H1 (cell line): ENCODE measurements at regions not wholly inside any gene's neighbourhood (a gene's known extent, or its start where the extent isn't known, plus 50 kb on each side); places are given as distances from the start of the nearest gene placed in this dataset.

Source experiments
- CTCF ChIA-PET: fragments of 300-600 bp; sonication (Branson Sonifier 250); formaldehyde crosslinking; loops from one replicate; lab custom pipeline; 2021; ENCODE audit not compliant: partially characterized antibody; lab: Charles Lee
- POLR2A ChIA-PET: fragments of 300-600 bp; sonication (Branson Sonifier 250); formaldehyde crosslinking; loops from one replicate; lab custom pipeline; 2021; ENCODE audit warnings: inconsistent platforms; ENCODE audit not compliant: partially characterized antibody; lab: Charles Lee
- DNase-seq, 2 experiments: peaks; one replicate each; pipeline versions ENCODE4 v3.0.0 to v3.0.0-alpha.2; 2010 to 2022; ENCODE audit warnings: low spot score in 2 of 2, low read depth in 1 of 2, mixed read lengths in 1 of 2
- FAIRE-seq: peaks from 2 replicates; lab custom pipeline; 2011; peaks lifted over from hg19 to GRCh38; lab: Jason Lieb, UNC
- H2AFZ ChIP-seq: 2 replicates; pipeline ENCODE4 v1.8.1; 2012; ENCODE audit warnings: low read length, inconsistent platforms
- H2AK5ac ChIP-seq: 2 replicates; pipeline ENCODE4 v1.6.1; 2013; ENCODE audit warnings: low read depth, low read length
- H2BK120ac ChIP-seq: replicated peaks from 2 replicates; pipeline ENCODE3; 2013; ENCODE audit warnings: low read depth, low read length, inconsistent platforms
- H2BK12ac ChIP-seq: 2 replicates; pipeline ENCODE4 v1.6.1; 2013; ENCODE audit warnings: low read depth, low read length
- H2BK15ac ChIP-seq: 2 replicates; pipeline ENCODE4 v1.6.1; 2013; ENCODE audit warnings: low read length
- H2BK20ac ChIP-seq: 2 replicates; pipeline ENCODE4 v1.6.1; 2013; ENCODE audit warnings: low read length
- H2BK5ac ChIP-seq: 2 replicates; pipeline ENCODE4 v1.6.1; 2013; ENCODE audit warnings: low read depth, low read length
- H3K14ac ChIP-seq: 2 replicates; pipeline ENCODE4 v1.6.1; 2013; ENCODE audit warnings: inconsistent platforms; ENCODE audit not compliant: insufficient read length
- H3K18ac ChIP-seq: 2 replicates; pipeline ENCODE4 v1.6.1; 2013; ENCODE audit warnings: low read length; ENCODE audit errors: extremely low read depth
- H3K23ac ChIP-seq: 2 replicates; pipeline ENCODE4 v1.6.1; 2013; ENCODE audit warnings: inconsistent platforms; ENCODE audit not compliant: insufficient read length
- H3K23me2 ChIP-seq: 2 replicates; pipeline ENCODE4 v1.6.1; 2013; ENCODE audit warnings: low read depth, low read length
- H3K27ac ChIP-seq: 2 replicates; pipeline ENCODE4 v1.6.1; 2011; ENCODE audit warnings: low read depth, low read length, inconsistent platforms
- H3K27me3 ChIP-seq, 4 experiments: replicated peaks in 1 of 4; 1 replicate in 1 of 4; 2 replicates in 3 of 4; pipeline versions ENCODE4 v1.6.1 to v1.8.1; 2011 to 2013; ENCODE audit warnings: low read length in 3 of 4, mild to moderate bottlenecking in 3 of 4, inconsistent platforms in 2 of 4, mixed read lengths in 2 of 4, moderate library complexity in 1 of 4; ENCODE audit not compliant: control insufficient read depth in 3 of 4, insufficient read depth in 3 of 4; ENCODE audit errors: extremely low read depth in 1 of 4
- H3K36me3 ChIP-seq, 4 experiments: 2 replicates each; pipeline versions ENCODE4 v1.6.1 to v1.8.1; 2011 to 2013; ENCODE audit warnings: mild to moderate bottlenecking in 4 of 4, low read length in 3 of 4, moderate library complexity in 2 of 4, control low read depth in 1 of 4, inconsistent platforms in 1 of 4; ENCODE audit not compliant: insufficient read depth in 4 of 4, control insufficient read depth in 2 of 4
- H3K4ac ChIP-seq: replicated peaks from 2 replicates; pipeline ENCODE3; 2013; ENCODE audit warnings: low read length, low read depth, mixed read lengths, inconsistent platforms; ENCODE audit not compliant: insufficient read length
- H3K4me1 ChIP-seq, 4 experiments: replicated peaks in 1 of 4; 1 replicate in 1 of 4; 2 replicates in 3 of 4; pipeline versions ENCODE4 v1.6.1 to v1.8.1; 2011 to 2013; ENCODE audit warnings: low read length in 3 of 4, inconsistent platforms in 2 of 4, mixed read lengths in 1 of 4; ENCODE audit not compliant: insufficient read depth in 4 of 4, control insufficient read depth in 3 of 4
- H3K4me2 ChIP-seq, 2 experiments: 2 replicates each; pipeline versions ENCODE4 v1.6.1 to v1.8.1; 2011 to 2013; ENCODE audit warnings: low read depth in 2 of 2, low read length in 2 of 2, control low read depth in 1 of 2, inconsistent platforms in 1 of 2, mild to moderate bottlenecking in 1 of 2; ENCODE audit not compliant: insufficient read depth in 1 of 2
- H3K4me3 ChIP-seq, 4 experiments: fragments of 200-600, 300-600 bp in 1 of 4; sonication (generic), shearing (Covaris generic), sonication (Bioruptor Twin) in 1 of 4; 2 replicates each; pipeline versions ENCODE4 v1.5.1 to v1.8.1; 2011 to 2016; ENCODE audit warnings: low read length in 4 of 4, low read depth in 3 of 4, control low read depth in 2 of 4, inconsistent platforms in 2 of 4, mild to moderate bottlenecking in 2 of 4, mixed read lengths in 1 of 4, moderate library complexity in 1 of 4; ENCODE audit not compliant: insufficient read depth in 2 of 4; ENCODE audit errors: extremely low read depth in 1 of 4
- H3K56ac ChIP-seq: replicated peaks from 2 replicates; pipeline ENCODE3; 2013; ENCODE audit warnings: low read depth, mild to moderate bottlenecking, mixed read lengths, low read length, inconsistent platforms; ENCODE audit not compliant: insufficient read length
- H3K79me1 ChIP-seq: 2 replicates; pipeline ENCODE4 v1.6.1; 2013; ENCODE audit warnings: low read depth, low read length, control low read depth
- H3K79me2 ChIP-seq, 2 experiments: 2 replicates each; pipeline versions ENCODE4 v1.6.1 to v1.8.1; 2012 to 2013; ENCODE audit warnings: low read length in 2 of 2, mild to moderate bottlenecking in 2 of 2, inconsistent platforms in 1 of 2; ENCODE audit not compliant: insufficient read depth in 2 of 2, control insufficient read depth in 1 of 2
- H3K9ac ChIP-seq, 4 experiments: replicated peaks in 1 of 4; 1 replicate in 1 of 4; 2 replicates in 3 of 4; pipeline versions ENCODE4 v1.6.1 to v1.8.1; 2011 to 2013; ENCODE audit warnings: low read depth in 3 of 4, low read length in 3 of 4, control low read depth in 2 of 4, mild to moderate bottlenecking in 2 of 4, moderate library complexity in 2 of 4, inconsistent platforms in 1 of 4; ENCODE audit errors: extremely low read depth in 1 of 4
- H3K9me3 ChIP-seq, 2 experiments: 2 replicates each; pipeline versions ENCODE4 v1.6.1 to v1.8.1; 2012 to 2013; ENCODE audit warnings: mild to moderate bottlenecking in 2 of 2, moderate library complexity in 2 of 2, control low read depth in 1 of 2, inconsistent platforms in 1 of 2, low read depth in 1 of 2, low read length in 1 of 2, mixed read lengths in 1 of 2; ENCODE audit not compliant: insufficient read depth in 2 of 2
- H4K20me1 ChIP-seq, 2 experiments: replicated peaks in 1 of 2; 2 replicates each; pipeline versions ENCODE3 to v1.8.1; 2011 to 2013; ENCODE audit warnings: inconsistent platforms in 2 of 2, low read length in 2 of 2, mild to moderate bottlenecking in 1 of 2; ENCODE audit not compliant: insufficient read depth in 2 of 2, control insufficient read depth in 1 of 2
- H4K5ac ChIP-seq: 2 replicates; pipeline ENCODE4 v1.6.1; 2013; ENCODE audit warnings: low read length, low read depth, mixed read lengths, inconsistent platforms; ENCODE audit not compliant: insufficient read length
- H4K8ac ChIP-seq: 2 replicates; pipeline ENCODE4 v1.8.0; 2013; ENCODE audit warnings: mild to moderate bottlenecking, moderate library complexity, low read length, inconsistent platforms; ENCODE audit not compliant: insufficient read depth; ENCODE audit errors: extremely low read depth
- H4K91ac ChIP-seq: replicated peaks from 2 replicates; pipeline ENCODE3; 2013; ENCODE audit warnings: low read length, mixed read lengths, inconsistent platforms; ENCODE audit not compliant: insufficient read length
- BCL11A ChIP-seq, 2 experiments: IDR thresholded peaks; one replicate each; pipeline ENCODE4 v1.6.1; 2011; ENCODE audit warnings: low read depth in 2 of 2, low read length in 2 of 2, mild to moderate bottlenecking in 2 of 2
- CHD1 ChIP-seq: IDR thresholded peaks from 2 replicates; pipeline ENCODE4 v1.6.1; 2012; ENCODE audit warnings: low read depth, low read length, improper control_type of control experiment
- EGR1 ChIP-seq: IDR thresholded peaks from 2 replicates; pipeline ENCODE4 v1.6.1; 2011; ENCODE audit warnings: low read depth, low read length, borderline replicate concordance
- EP300 ChIP-seq, 2 experiments: IDR thresholded peaks; 1 replicate in 1 of 2; 2 replicates in 1 of 2; pipeline ENCODE4 v1.6.1; 2011 to 2012; ENCODE audit warnings: low read depth in 2 of 2, low read length in 2 of 2, mild to moderate bottlenecking in 2 of 2, borderline replicate concordance in 1 of 2, inconsistent platforms in 1 of 2, moderate library complexity in 1 of 2
- EZH2 ChIP-seq: fragments of 200-600 bp; sonication (generic); IDR thresholded peaks from 2 replicates; pipeline ENCODE4 v1.7.1; 2012; ENCODE audit warnings: low read depth, mild to moderate bottlenecking, moderate library complexity, low read length, inconsistent platforms; ENCODE audit not compliant: severe bottlenecking
- KDM4A ChIP-seq: IDR thresholded peaks from one replicate; pipeline ENCODE4 v1.7.1; 2012; ENCODE audit warnings: low read depth, mild to moderate bottlenecking, moderate library complexity, low read length, inconsistent platforms; ENCODE audit not compliant: severe bottlenecking
- POLR2A ChIP-seq, 2 experiments: IDR thresholded peaks; 1 replicate in 1 of 2; 2 replicates in 1 of 2; pipeline ENCODE4 v1.6.1; 2011; ENCODE audit warnings: low read depth in 2 of 2, low read length in 2 of 2, mild to moderate bottlenecking in 2 of 2; ENCODE audit errors: control extremely low read depth in 1 of 2
- SP2 ChIP-seq: IDR thresholded peaks from 2 replicates; pipeline ENCODE4 v1.6.1; 2012; ENCODE audit warnings: mild to moderate bottlenecking, low read length, inconsistent platforms
- YY1 ChIP-seq: IDR thresholded peaks from 2 replicates; pipeline ENCODE4 v1.6.1; 2011; ENCODE audit warnings: low read depth, mild to moderate bottlenecking, low read length
- ZNF274 ChIP-seq: IDR thresholded peaks from 2 replicates; pipeline ENCODE4 v1.7.0; 2012; ENCODE audit warnings: low read length, borderline replicate concordance; ENCODE audit errors: extremely low read depth
- WGBS, 2 experiments: shearing (Covaris generic) in 1 of 2; methylation state at CpG; one replicate each; pipeline versions ENCODE4 v1.1.6 to v1.1.7; 2013 to 2015; ENCODE audit warnings: low lambda C conversion rate in 2 of 2, mixed read lengths in 2 of 2, inconsistent platforms in 1 of 2, low coverage in 1 of 2, missing lambda C conversion rate in 1 of 2; ENCODE audit not compliant: insufficient replicate concordance in 2 of 2, insufficient coverage in 1 of 2, insufficient read length in 1 of 2; ENCODE audit errors: extremely low coverage in 1 of 2, missing lambda C conversion rate in 1 of 2; 5-methylcytosine and 5-hydroxymethylcytosine counted together

DNA sequence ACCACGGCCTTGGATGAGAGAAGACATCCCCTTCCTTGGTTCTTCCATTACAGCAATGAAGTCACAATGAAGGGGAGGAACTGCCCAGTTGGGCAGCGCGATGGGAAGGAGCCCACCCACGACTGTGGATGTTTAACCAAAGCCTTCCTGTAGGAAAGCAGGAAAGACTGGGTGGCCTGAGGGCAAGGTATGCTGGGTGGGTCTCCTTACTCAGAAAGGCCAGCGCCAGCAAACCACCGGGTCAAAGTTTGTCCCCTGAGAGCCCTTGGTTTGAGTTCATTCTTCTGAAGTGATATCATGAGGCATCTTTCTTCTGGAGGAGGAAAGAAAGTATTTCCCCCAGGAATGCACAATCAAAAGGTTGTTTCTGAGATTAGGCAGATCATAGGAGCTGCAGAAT lies 105.2 kb downstream of the C16orf95 start:
- CTCF ChIA-PET, result interaction anchor here (1.7 kb wide), 1 partner anchor 48 kb away, joined by 3 read pairs; no protein-coding TSS in a partner anchor
- peaks cover 0 to 2% of the 10 kb centered on the region in 2 experiments for H4K20me1 ChIP-seq
- H3K4ac ChIP-seq, result no peak overlapping the region
- no peak overlapping the region for H2BK12ac ChIP-seq
- no peak overlapping the region for H4K8ac ChIP-seq
- H3K18ac ChIP-seq, result no peak overlapping the region
- H2BK15ac ChIP-seq, result no peak overlapping the region
- no peak overlapping the region for H3K9ac ChIP-seq
- no peaks in the 10 kb centered on the region for H3K79me2 ChIP-seq
- no peak overlapping the region for H2BK5ac ChIP-seq
- peaks cover 5 to 6% of the 10 kb centered on the region in 2 experiments; a peak in 2 of 4 replicates for H3K9me3 ChIP-seq
- H3K4me1 ChIP-seq, result peaks cover 0 to 6% (median 1%) of the 10 kb centered on the region in 4 experiments; a peak in 2 of 7 replicates
- 79% methylated on average over 6 of the region's 6 CpGs; no CpG with 5 or more reads in 1 of the 2 experiments for WGBS, 2 experiments
- FAIRE-seq (no peak), DNase-seq (no peak)
- H3K23ac ChIP-seq, result no peak overlapping the region
- no peak overlapping the region for H3K27ac ChIP-seq
- H4K91ac ChIP-seq, result no peak overlapping the region
- no peaks in the 10 kb centered on the region for H3K27me3 ChIP-seq
- no peak overlapping the region for H3K14ac ChIP-seq
- POLR2A ChIA-PET, result no interaction called here
- no peak overlapping the region for H4K5ac ChIP-seq
- no peaks in the 10 kb centered on the region for H3K36me3 ChIP-seq
- no peaks in the 10 kb centered on the region for H3K79me1 ChIP-seq
- no peak overlapping the region for H3K56ac ChIP-seq
- H2BK120ac ChIP-seq, result no peak overlapping the region
- H3K23me2 ChIP-seq, result peaks cover 11% of the 10 kb centered on the region; the same call in 1 of the 2 replicates
- no peak overlapping the region for H3K4me3 ChIP-seq
- no peak overlapping the region for H3K4me2 ChIP-seq
- TF ChIP-seq CHD1 (no peak), YY1 (no peak), EP300 (IDR thresholded peaks at IDR 0.05; ENCODE audit: borderline replicate concordance in 1 of 2, low read depth in 2 of 2, low read length in 2 of 2) (no peak), EZH2 (no peak), EGR1 (no peak), BCL11A (IDR thresholded peaks at IDR 0.05; ENCODE audit: low read depth in 2 of 2, low read length in 2 of 2) (no peak), ZNF274 (no peak), POLR2A (IDR thresholded peaks at IDR 0.05; ENCODE audit: control extremely low read depth in 1 of 2, low read depth in 2 of 2, low read length in 2 of 2) (no peak), KDM4A (no peak), SP2 (no peak)
- TF ChIP-seq, all 59 proteins: peak for 0
- Histone ChIP-seq H2AFZ (no peak overlapping the region), H2BK20ac (no peak overlapping the region), H2AK5ac (no peak overlapping the region)
